GM13976 (cell line): ENCODE measurements at regions not wholly inside any gene's neighbourhood (a gene's known extent, or its start where the extent isn't known, plus 50 kb on each side); places are given as distances from the start of the nearest gene placed in this dataset.

ENCODE experiments used
- DNase-seq: peaks from one replicate; pipeline ENCODE4 v3.0.0; 2012; ENCODE audit warnings: low spot score
- in situ Hi-C: fragments of 300-500 bp; cut with MboI; formaldehyde crosslinking; loops from one replicate; pipeline ENCODE4 v1.12.0; 2022; ENCODE audit warnings: low sequenced_read_pairs, mixed read lengths, inconsistent platforms; ENCODE audit not compliant: unreplicated experiment
- TF ChIP-seq, protein P1 (sequence below): IDR thresholded peaks from 2 replicates; pipeline ENCODE4 v1.5.1; 2012; ENCODE audit warnings: borderline replicate concordance, mild to moderate bottlenecking; ENCODE audit not compliant: insufficient read depth; ENCODE audit errors: extremely low read depth, missing control alignments, control extremely low read depth

- in situ Hi-C loops = no loop called here
- no peak for DNase-seq
- TF ChIP-seq, protein P1, sequence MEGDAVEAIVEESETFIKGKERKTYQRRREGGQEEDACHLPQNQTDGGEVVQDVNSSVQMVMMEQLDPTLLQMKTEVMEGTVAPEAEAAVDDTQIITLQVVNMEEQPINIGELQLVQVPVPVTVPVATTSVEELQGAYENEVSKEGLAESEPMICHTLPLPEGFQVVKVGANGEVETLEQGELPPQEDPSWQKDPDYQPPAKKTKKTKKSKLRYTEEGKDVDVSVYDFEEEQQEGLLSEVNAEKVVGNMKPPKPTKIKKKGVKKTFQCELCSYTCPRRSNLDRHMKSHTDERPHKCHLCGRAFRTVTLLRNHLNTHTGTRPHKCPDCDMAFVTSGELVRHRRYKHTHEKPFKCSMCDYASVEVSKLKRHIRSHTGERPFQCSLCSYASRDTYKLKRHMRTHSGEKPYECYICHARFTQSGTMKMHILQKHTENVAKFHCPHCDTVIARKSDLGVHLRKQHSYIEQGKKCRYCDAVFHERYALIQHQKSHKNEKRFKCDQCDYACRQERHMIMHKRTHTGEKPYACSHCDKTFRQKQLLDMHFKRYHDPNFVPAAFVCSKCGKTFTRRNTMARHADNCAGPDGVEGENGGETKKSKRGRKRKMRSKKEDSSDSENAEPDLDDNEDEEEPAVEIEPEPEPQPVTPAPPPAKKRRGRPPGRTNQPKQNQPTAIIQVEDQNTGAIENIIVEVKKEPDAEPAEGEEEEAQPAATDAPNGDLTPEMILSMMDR = no peak
Measured at GRCh38 chr6:9628819-9629218, 786.1 kb downstream of the TFAP2A start.

DNA sequence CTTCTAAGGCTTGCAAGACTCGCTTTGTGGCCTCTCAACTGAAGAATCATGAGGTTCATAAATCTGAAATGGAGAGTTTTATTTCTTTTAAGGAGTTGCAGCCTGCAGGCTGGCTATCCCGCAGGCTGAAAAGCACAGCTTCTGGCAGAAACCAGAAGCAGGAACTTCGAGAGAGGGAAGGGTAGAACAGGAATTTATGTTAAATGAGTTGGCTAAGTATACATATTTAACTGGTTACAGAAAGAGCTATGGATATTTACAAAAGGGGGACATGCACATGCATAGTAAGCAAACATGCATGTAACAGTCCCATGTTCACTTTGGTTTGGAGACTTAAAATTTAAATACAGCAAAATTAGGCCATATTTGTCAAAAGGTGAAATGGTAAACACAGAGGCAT, 787.0 kb downstream of the TFAP2A start:
- TF ChIP-seq, protein P1 = no peak
- in situ Hi-C loops = no loop called here

GRCh38 chr6:9623985-9624384, 790.9 kb downstream of the TFAP2A start:
- TF ChIP-seq, protein P1 = no peak
- in situ Hi-C loops = no loop called here
- DNase-seq = no peak

More for the DNA sequence above, 787.0 kb downstream of the TFAP2A start:
- DNase-seq = no peak

DNA sequence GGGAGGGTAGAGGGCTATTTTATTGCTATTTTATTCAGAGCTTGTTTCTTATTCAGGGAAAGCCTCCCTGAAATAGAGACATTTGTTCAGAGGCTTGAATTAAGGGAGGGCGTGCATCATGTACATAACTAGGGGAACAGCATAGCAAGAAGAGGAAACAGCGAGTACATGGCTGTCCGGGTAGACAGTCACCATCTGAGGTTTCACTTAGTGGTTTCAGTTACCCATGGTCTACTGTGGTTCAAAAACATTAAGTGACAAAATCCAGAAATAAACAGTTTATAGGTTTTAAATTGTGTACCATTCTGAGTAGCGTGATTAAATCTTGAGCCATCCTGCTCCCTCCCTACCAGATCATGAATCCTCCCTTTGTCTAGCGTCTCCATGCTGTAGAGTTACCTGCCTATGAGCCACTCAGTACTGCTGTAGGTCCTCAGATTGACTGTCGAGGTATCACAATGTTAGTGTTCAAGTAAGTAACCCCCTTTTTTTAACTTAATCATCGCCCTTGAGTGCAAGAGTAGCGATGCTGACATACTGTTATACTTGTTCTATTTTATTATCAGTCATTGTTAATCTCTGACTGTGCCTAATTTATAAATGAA, 791.5 kb downstream of the TFAP2A start:
- TF ChIP-seq, protein P1 = no peak
- no peak for DNase-seq
- in situ Hi-C loops = no loop called here

GRCh38 chr6:9621276-9621675, 793.6 kb downstream of the TFAP2A start:
- TF ChIP-seq, protein P1 = no peak
- in situ Hi-C loops = no loop called here
- DNase-seq = no peak

GRCh38 chr6:9620687-9621086, 794.2 kb downstream of the TFAP2A start:
- TF ChIP-seq, protein P1 = no peak
- in situ Hi-C loops = no loop called here
- no peak for DNase-seq
